ENCODE measurements at regions not wholly inside any gene's neighbourhood (a gene's known extent, or its start where the extent isn't known, plus 50 kb on each side); places are given as distances from the start of the nearest gene placed in this dataset.

GRCh38 chr7:118689403-118689802 lies 464.9 kb downstream of the ANKRD7 start:
- DNase-seq (ENCODE audit: low read depth, low spot score), result no peak

- DNase-seq (ENCODE audit: low read depth, low spot score), result no peak
These were observed 472.4 kb downstream of the ANKRD7 start for GRCh38 chr7:118696879-118697278.

- no peak for DNase-seq (ENCODE audit: low read depth, low spot score)
These were observed 474.7 kb downstream of the ANKRD7 start for GRCh38 chr7:118699222-118699621.

- no peak for DNase-seq (ENCODE audit: low read depth, low spot score)
These were observed 484.2 kb downstream of the ANKRD7 start for GRCh38 chr7:118708741-118709140.

- DNase-seq (ENCODE audit: low read depth, low spot score), result no peak
These were observed 487.2 kb downstream of the ANKRD7 start for GRCh38 chr7:118711688-118712087.

- no peak for DNase-seq (ENCODE audit: low read depth, low spot score)
These were observed 488.5 kb downstream of the ANKRD7 start for GRCh38 chr7:118713039-118713438.

- DNase-seq (ENCODE audit: low read depth, low spot score), result no peak
These were observed 496.1 kb downstream of the ANKRD7 start for GRCh38 chr7:118720632-118721031.

GRCh38 chr7:118731854-118732253 lies 507.4 kb downstream of the ANKRD7 start:
- DNase-seq (ENCODE audit: low read depth, low spot score), result no peak

- DNase-seq (ENCODE audit: low read depth, low spot score), result no peak
These were observed 510.0 kb downstream of the ANKRD7 start for GRCh38 chr7:118734541-118734940.

GRCh38 chr7:118735441-118735840 lies 510.9 kb downstream of the ANKRD7 start:
- no peak for DNase-seq (ENCODE audit: low read depth, low spot score)

- no peak for DNase-seq (ENCODE audit: low read depth, low spot score)
These were observed 513.4 kb downstream of the ANKRD7 start for GRCh38 chr7:118737935-118738334.

GRCh38 chr7:118745927-118746326 lies 521.4 kb downstream of the ANKRD7 start:
- DNase-seq (ENCODE audit: low read depth, low spot score), result no peak

- no peak for DNase-seq (ENCODE audit: low read depth, low spot score)
These were observed 523.0 kb downstream of the ANKRD7 start for GRCh38 chr7:118747473-118747872.

GRCh38 chr7:118753479-118753878 lies 529.0 kb downstream of the ANKRD7 start:
- no peak for DNase-seq (ENCODE audit: low read depth, low spot score)

GRCh38 chr7:118754608-118755007 lies 530.1 kb downstream of the ANKRD7 start:
- DNase-seq (ENCODE audit: low read depth, low spot score), result no peak

- DNase-seq (ENCODE audit: low read depth, low spot score), result no peak
These were observed 530.6 kb downstream of the ANKRD7 start for GRCh38 chr7:118755067-118755625.

GRCh38 chr7:118757066-118757465 lies 532.6 kb downstream of the ANKRD7 start:
- no peak for DNase-seq (ENCODE audit: low read depth, low spot score)

- no peak for DNase-seq (ENCODE audit: low read depth, low spot score)
These were observed 534.1 kb downstream of the ANKRD7 start for GRCh38 chr7:118758582-118758981.

GRCh38 chr7:118759921-118760320 lies 535.4 kb downstream of the ANKRD7 start:
- no peak for DNase-seq (ENCODE audit: low read depth, low spot score)

- DNase-seq (ENCODE audit: low read depth, low spot score), result no peak
These were observed 537.9 kb downstream of the ANKRD7 start for GRCh38 chr7:118762451-118762850.

GRCh38 chr7:118764221-118764620 lies 539.7 kb downstream of the ANKRD7 start:
- DNase-seq (ENCODE audit: low read depth, low spot score), result no peak

GRCh38 chr7:118771672-118772071 lies 547.2 kb downstream of the ANKRD7 start:
- DNase-seq (ENCODE audit: low read depth, low spot score), result no peak

GRCh38 chr7:118777308-118777707 lies 552.8 kb downstream of the ANKRD7 start:
- DNase-seq (ENCODE audit: low read depth, low spot score), result no peak

GRCh38 chr7:118792682-118793081 lies 568.2 kb downstream of the ANKRD7 start:
- no peak for DNase-seq (ENCODE audit: low read depth, low spot score)

Measured in astrocyte of the hippocampus (primary cell).